HFF-Myc (cell line): ENCODE measurements at regions not wholly inside any gene's neighbourhood (a gene's known extent, or its start where the extent isn't known, plus 50 kb on each side); places are given as distances from the start of the nearest gene placed in this dataset.

ENCODE experiments used
- DNase-seq: peaks from one replicate; pipeline ENCODE4 v3.0.0-alpha.2; 2011; ENCODE audit warnings: low read depth; ENCODE audit errors: extremely low read depth
- H3K4me3 ChIP-seq: replicated peaks from 2 replicates; pipeline ENCODE4 v1.5.1; 2011; ENCODE audit warnings: low read depth, mild to moderate bottlenecking, control low read depth, low read length
- TF ChIP-seq, protein P1 (sequence below): IDR thresholded peaks from 2 replicates; pipeline ENCODE4 v1.5.1; 2012; ENCODE audit warnings: mild to moderate bottlenecking, low read depth, low read length, control low read depth; ENCODE audit errors: missing control alignments

DNA sequence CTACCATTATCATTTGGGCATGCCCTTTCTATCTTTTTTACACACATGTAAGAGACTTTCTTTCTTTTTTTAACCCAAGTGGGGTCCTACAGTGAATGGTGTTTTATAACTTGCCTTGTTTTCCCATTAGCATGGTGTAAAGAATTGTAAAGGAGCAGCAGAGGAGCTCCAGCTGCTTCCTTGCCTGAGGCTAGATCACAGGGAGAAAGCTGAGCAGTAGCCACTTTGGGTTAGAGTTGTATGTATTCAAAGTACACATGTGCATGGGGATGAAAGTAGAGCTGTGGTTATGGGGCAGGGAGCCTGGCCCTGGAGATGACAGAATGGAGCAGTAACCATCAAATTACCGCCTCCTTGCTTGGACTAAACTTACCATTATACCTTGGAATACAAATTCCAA is 231.1 kb upstream of the PDZRN3 start:
- no peak for DNase-seq
- TF ChIP-seq, protein P1, sequence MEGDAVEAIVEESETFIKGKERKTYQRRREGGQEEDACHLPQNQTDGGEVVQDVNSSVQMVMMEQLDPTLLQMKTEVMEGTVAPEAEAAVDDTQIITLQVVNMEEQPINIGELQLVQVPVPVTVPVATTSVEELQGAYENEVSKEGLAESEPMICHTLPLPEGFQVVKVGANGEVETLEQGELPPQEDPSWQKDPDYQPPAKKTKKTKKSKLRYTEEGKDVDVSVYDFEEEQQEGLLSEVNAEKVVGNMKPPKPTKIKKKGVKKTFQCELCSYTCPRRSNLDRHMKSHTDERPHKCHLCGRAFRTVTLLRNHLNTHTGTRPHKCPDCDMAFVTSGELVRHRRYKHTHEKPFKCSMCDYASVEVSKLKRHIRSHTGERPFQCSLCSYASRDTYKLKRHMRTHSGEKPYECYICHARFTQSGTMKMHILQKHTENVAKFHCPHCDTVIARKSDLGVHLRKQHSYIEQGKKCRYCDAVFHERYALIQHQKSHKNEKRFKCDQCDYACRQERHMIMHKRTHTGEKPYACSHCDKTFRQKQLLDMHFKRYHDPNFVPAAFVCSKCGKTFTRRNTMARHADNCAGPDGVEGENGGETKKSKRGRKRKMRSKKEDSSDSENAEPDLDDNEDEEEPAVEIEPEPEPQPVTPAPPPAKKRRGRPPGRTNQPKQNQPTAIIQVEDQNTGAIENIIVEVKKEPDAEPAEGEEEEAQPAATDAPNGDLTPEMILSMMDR: no peak

DNA sequence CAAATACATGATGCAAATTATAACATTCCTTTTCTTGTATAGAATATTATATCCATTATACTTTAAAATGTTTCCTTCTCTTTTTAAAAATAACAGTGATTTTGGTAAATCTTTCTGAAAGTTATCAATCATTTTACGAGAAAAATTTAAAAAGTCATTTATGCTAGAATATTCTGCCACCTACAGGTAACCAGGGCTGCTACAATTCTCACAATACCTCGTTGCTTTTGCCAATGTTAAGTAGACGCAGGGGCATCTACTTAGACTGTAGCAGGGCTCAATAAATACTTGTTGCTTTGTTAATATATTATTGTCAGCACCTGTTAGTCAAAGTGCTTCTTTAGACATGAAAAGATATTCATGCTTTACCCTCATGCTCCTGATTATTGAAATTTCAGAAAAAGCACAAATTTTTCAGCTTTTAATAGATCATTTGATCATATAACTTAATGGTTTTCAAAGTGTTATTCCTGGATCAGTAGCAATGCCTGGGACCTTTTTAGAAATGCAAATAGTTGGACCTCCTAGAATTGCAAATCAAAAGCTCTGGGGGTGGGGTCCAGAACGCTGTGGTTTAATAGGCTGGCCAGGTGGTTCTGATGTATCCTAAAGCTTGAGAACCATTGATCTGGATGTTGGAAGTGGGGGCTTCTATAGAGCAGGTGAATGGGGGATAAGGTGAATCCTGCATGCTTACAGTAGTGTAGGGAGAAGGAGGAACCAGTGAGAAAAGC is 223.6 kb upstream of the PDZRN3 start:
- TF ChIP-seq, protein P1: peak; percentile 63
- peak; percentile 12 for DNase-seq
- no peak overlapping the region for H3K4me3 ChIP-seq

More for the DNA sequence above, 231.1 kb upstream of the PDZRN3 start:
- H3K4me3 ChIP-seq: no peak overlapping the region

DNA sequence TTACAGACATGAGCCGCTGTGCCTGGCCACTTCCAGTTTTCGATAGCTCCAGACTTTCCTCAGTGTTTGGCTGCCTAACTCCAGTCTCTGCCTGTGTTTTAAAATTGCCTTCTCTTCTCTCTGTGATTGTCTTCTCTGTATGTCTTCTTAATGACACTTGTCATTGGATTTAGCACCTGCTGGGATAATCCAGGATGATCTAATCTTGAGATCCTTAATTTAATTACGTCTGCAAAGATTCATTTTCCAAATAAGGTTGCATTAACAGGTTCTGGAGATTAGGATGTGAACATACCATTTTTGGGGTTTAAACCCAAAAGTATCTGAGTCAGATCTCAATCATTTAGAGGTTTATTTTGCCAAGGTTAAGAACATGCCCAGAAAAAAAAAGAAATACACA is 222.2 kb upstream of the PDZRN3 start:
- no peak for DNase-seq
- TF ChIP-seq, protein P1: no peak
- H3K4me3 ChIP-seq: no peak overlapping the region

DNA sequence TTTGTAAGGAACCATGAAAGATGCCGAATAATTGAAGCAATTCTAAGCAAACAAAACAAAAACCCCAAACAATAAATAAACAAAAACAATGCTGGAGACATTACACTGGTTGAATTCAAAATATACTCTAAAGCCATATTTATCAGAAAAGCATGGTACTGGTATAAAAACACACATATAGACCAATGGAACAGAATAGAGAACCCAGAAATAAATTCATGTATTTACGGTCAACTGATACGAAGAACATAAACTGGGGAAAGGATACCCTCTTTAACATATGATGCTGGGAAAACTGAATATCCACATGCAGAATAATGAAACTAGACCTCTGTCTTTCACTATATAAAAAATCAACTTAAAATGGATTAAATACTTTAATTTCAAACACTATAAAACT is 214.3 kb upstream of the PDZRN3 start:
- TF ChIP-seq, protein P1: no peak
- no peak overlapping the region for H3K4me3 ChIP-seq
- no peak for DNase-seq

DNA sequence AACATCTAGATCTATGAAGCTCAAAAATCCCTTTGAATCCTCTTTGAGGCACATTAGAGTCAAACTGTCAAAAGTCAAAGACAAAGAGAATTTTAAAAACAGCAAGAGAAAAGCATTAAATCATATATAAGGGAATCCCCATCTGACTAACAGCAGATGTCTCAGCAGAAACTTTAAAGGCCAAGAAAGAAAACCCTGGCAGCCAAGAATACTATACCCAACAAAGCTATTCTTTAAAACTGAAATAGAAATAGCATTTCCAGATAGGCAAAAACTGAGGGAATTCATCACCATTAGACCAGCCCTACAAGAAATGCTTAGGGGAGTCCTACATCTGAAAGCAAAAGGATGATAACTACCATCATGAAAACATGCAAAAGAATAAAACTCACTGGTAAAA is 211.2 kb upstream of the PDZRN3 start:
- H3K4me3 ChIP-seq: no peak overlapping the region
- TF ChIP-seq, protein P1: no peak
- no peak for DNase-seq

DNA sequence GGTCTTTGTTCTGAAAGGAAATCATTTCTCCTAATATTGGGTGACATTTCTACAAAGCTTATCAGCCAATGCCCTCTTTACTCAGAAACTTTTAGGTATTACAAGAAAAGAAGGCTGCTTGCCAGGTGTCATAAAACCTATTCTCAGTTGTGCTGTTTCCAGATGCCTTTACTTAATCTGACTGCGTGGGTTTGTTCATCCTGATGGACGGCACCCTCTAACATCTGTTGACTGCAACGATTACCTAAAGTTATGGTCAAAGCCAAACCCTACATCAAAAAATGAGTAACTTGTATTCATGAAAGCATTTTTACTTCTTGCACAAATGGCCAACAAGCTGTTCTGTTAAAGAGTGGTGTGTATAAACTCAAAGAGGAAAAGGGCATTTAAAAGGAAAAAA is 207.7 kb upstream of the PDZRN3 start:
- peak; percentile 11 for DNase-seq
- TF ChIP-seq, protein P1: no peak
- no peak overlapping the region for H3K4me3 ChIP-seq

DNA sequence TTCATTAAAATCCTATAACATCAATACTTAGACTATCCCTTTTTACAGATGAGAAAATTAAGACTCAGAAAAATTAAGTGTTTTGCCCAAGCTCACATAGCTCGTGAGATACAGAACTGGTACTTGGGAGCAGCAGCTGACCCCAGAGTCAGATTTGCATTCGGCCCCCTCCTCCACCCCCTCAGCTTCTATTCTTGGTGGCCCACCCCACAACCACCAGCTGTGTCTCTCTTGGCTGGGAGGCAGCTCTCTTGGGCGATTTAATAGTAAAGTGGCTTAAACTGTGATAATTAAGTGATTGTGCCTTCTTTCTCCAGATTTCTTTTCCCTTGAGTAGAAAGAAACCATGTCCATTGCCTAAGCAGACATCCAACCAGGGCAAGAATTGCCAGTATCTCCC is 203.6 kb upstream of the PDZRN3 start:
- TF ChIP-seq, protein P1: no peak
- no peak for DNase-seq
- H3K4me3 ChIP-seq: no peak overlapping the region
